Karpas-422 (cell line): ENCODE measurements at regions not wholly inside any gene's neighbourhood (a gene's known extent, or its start where the extent isn't known, plus 50 kb on each side); places are given as distances from the start of the nearest gene placed in this dataset.

Experiments
- DNase-seq: peaks from one replicate; pipeline ENCODE4 v3.0.0-alpha.2; 2015
- H2AFZ ChIP-seq: fragments of 200-600 bp; sonication (generic); 2 replicates; pipeline ENCODE4 v1.6.1; 2014; ENCODE audit warnings: antibody characterized with exemption, low read length, mixed read lengths
- H3K27ac ChIP-seq: fragments of 200-600 bp; sonication (generic); 2 replicates; pipeline ENCODE4 v1.5.1; 2014; ENCODE audit warnings: mild to moderate bottlenecking, low read length, moderate library complexity
- H3K27me3 ChIP-seq: fragments of 200-600 bp; sonication (generic); 2 replicates; pipeline ENCODE4 v1.6.1; 2014; ENCODE audit warnings: low read length, mixed read lengths
- H3K36me3 ChIP-seq: fragments of 200-600 bp; sonication (generic); 2 replicates; pipeline ENCODE4 v1.6.1; 2014; ENCODE audit warnings: low read length, mixed read lengths; ENCODE audit not compliant: insufficient read depth
- H3K4me1 ChIP-seq: fragments of 200-600 bp; sonication (generic); 2 replicates; pipeline ENCODE4 v1.6.1; 2014; ENCODE audit warnings: mild to moderate bottlenecking, low read length, mixed read lengths
- H3K4me2 ChIP-seq: fragments of 200-600 bp; sonication (generic); 2 replicates; pipeline ENCODE4 v1.6.1; 2014; ENCODE audit warnings: low read length, low read depth, mild to moderate bottlenecking; ENCODE audit not compliant: poor library complexity, severe bottlenecking
- H3K4me3 ChIP-seq: fragments of 200-600 bp; sonication (generic); 2 replicates; pipeline ENCODE4 v1.5.1; 2014; ENCODE audit warnings: mild to moderate bottlenecking, antibody characterized with exemption, low read length, mixed read lengths
- H3K79me2 ChIP-seq: fragments of 200-600 bp; sonication (generic); 2 replicates; pipeline ENCODE4 v1.6.1; 2014; ENCODE audit warnings: mild to moderate bottlenecking, low read length, mixed read lengths
- H3K9ac ChIP-seq: fragments of 200-600 bp; sonication (generic); 2 replicates; pipeline ENCODE4 v1.6.0; 2014; ENCODE audit warnings: low read length
- H3K9me2 ChIP-seq: fragments of 200-600 bp; sonication (generic), shearing (Covaris generic); replicated peaks from 2 replicates; pipeline ENCODE4 v1.6.0; 2014; ENCODE audit warnings: mild to moderate bottlenecking, low read length, moderate library complexity; ENCODE audit not compliant: insufficient read depth
- H3K9me3 ChIP-seq: fragments of 300-700, 200-600 bp; sonication (generic); 2 replicates; pipeline ENCODE4 v1.6.1; 2014; ENCODE audit warnings: low read length, mixed read lengths
- H4K20me1 ChIP-seq: fragments of 200-600 bp; sonication (generic); 2 replicates; pipeline ENCODE4 v1.6.1; 2014; ENCODE audit warnings: mild to moderate bottlenecking, antibody characterized with exemption, low read length, low read depth; ENCODE audit not compliant: insufficient read depth

GRCh38 chr5:57600321-57600720 lies 117.7 kb upstream of the ACTBL2 start:
- H3K4me2 ChIP-seq: no peak overlapping the region
- no peaks in the 10 kb centered on the region for H3K36me3 ChIP-seq
- H3K27me3 ChIP-seq: no peaks in the 10 kb centered on the region
- no peak overlapping the region for H3K9ac ChIP-seq
- H3K9me2 ChIP-seq: no peaks in the 10 kb centered on the region
- H3K79me2 ChIP-seq: no peaks in the 10 kb centered on the region
- no peak for DNase-seq
- H3K9me3 ChIP-seq: no peaks in the 10 kb centered on the region
- no peaks in the 10 kb centered on the region for H3K4me1 ChIP-seq
- no peak overlapping the region for H2AFZ ChIP-seq
- no peak overlapping the region for H3K4me3 ChIP-seq
- no peaks in the 10 kb centered on the region; the same call in 1 of the 2 replicates for H4K20me1 ChIP-seq
- H3K27ac ChIP-seq: no peak overlapping the region

DNA sequence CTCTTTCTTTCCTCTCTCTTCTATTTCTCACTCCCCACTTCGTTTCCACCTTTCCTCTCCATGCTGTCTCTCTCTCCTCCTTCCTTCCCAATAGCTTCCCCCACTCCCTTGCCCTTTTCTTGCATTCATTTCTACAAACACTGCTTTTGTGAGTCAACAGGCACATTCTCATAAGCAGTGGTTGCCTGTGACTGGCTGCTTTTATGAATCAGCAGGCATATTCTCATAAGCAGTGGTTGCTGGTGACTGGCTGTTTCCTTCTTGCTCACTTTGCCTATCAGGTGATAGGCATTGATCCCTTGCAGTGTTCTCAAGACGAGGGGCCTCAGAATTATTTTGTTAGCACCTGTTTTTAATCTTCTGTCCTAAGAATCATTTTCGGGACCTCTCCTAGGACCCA lies 116.1 kb upstream of the ACTBL2 start:
- no peaks in the 10 kb centered on the region for H3K9me3 ChIP-seq
- H3K9ac ChIP-seq: no peak overlapping the region
- no peak overlapping the region for H3K4me3 ChIP-seq

GRCh38 chr5:57598097-57598496 lies 115.5 kb upstream of the ACTBL2 start:
- H3K79me2 ChIP-seq: no peaks in the 10 kb centered on the region
- no peak overlapping the region for H3K9ac ChIP-seq
- H3K36me3 ChIP-seq: no peaks in the 10 kb centered on the region

More for the DNA sequence above, 116.1 kb upstream of the ACTBL2 start:
- no peak for DNase-seq
- Histone ChIP-seq H3K4me1 (no peaks in the 10 kb centered on the region), H3K36me3 (no peaks in the 10 kb centered on the region), H4K20me1 (no peaks in the 10 kb centered on the region; the same call in 1 of the 2 replicates), H3K27me3 (no peaks in the 10 kb centered on the region), H3K9me2 (no peaks in the 10 kb centered on the region), H3K27ac (no peak overlapping the region), H3K4me2 (no peak overlapping the region), H2AFZ (no peak overlapping the region), H3K79me2 (no peaks in the 10 kb centered on the region)

GRCh38 chr5:57595523-57595991 lies 112.9 kb upstream of the ACTBL2 start:
- Histone ChIP-seq H2AFZ (no peak overlapping the region), H3K4me3 (no peak overlapping the region), H4K20me1 (no peaks in the 10 kb centered on the region; the same call in 1 of the 2 replicates), H3K9ac (no peak overlapping the region), H3K9me2 (no peaks in the 10 kb centered on the region), H3K27me3 (no peaks in the 10 kb centered on the region), H3K79me2 (no peaks in the 10 kb centered on the region), H3K4me2 (no peak overlapping the region), H3K27ac (no peak overlapping the region), H3K36me3 (no peaks in the 10 kb centered on the region), H3K9me3 (no peaks in the 10 kb centered on the region), H3K4me1 (no peaks in the 10 kb centered on the region)
- DNase-seq: no peak

More at GRCh38 chr5:57598097-57598496, 115.5 kb upstream of the ACTBL2 start:
- Histone ChIP-seq H3K9me2 (no peaks in the 10 kb centered on the region), H3K9me3 (no peaks in the 10 kb centered on the region), H3K4me3 (no peak overlapping the region), H3K27ac (no peak overlapping the region), H3K27me3 (no peaks in the 10 kb centered on the region), H3K4me2 (no peak overlapping the region), H4K20me1 (no peaks in the 10 kb centered on the region; the same call in 1 of the 2 replicates), H3K4me1 (no peaks in the 10 kb centered on the region), H2AFZ (no peak overlapping the region)
- no peak for DNase-seq

GRCh38 chr5:57594436-57594835 lies 111.8 kb upstream of the ACTBL2 start:
- Histone ChIP-seq H3K4me2 (no peak overlapping the region), H3K4me1 (no peaks in the 10 kb centered on the region), H3K36me3 (no peaks in the 10 kb centered on the region), H3K4me3 (no peak overlapping the region), H3K79me2 (no peaks in the 10 kb centered on the region), H4K20me1 (no peaks in the 10 kb centered on the region; the same call in 1 of the 2 replicates), H3K27me3 (no peaks in the 10 kb centered on the region), H2AFZ (no peak overlapping the region), H3K9ac (no peak overlapping the region), H3K9me2 (no peaks in the 10 kb centered on the region), H3K9me3 (no peaks in the 10 kb centered on the region), H3K27ac (no peak overlapping the region)
- no peak for DNase-seq

DNA sequence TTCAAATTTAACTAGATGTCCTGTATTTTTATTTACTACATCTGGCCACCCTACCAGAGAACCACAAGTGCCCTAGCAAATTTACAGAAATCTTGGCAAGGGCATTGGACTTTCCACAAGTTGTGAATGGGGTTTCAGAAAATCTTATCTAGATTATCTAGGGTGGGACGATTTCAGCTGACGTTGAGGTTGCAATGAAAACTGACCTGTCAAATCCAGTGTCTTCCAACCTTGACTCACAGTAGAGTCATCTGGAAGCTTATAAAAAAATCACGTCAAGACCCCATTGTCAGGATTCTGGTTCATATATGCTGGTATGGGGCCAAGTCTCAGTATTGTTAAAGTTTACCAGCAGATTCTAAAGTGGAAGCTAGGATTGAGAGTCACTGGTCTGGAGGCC lies 109.6 kb upstream of the ACTBL2 start:
- Histone ChIP-seq H3K79me2 (no peaks in the 10 kb centered on the region), H3K27ac (no peak overlapping the region), H3K4me3 (no peak overlapping the region), H3K4me2 (no peak overlapping the region), H3K9ac (no peak overlapping the region), H3K9me2 (no peaks in the 10 kb centered on the region), H2AFZ (no peak overlapping the region), H3K36me3 (no peaks in the 10 kb centered on the region), H3K4me1 (no peaks in the 10 kb centered on the region), H4K20me1 (no peaks in the 10 kb centered on the region), H3K9me3 (no peaks in the 10 kb centered on the region), H3K27me3 (no peaks in the 10 kb centered on the region)
- DNase-seq: no peak

DNA sequence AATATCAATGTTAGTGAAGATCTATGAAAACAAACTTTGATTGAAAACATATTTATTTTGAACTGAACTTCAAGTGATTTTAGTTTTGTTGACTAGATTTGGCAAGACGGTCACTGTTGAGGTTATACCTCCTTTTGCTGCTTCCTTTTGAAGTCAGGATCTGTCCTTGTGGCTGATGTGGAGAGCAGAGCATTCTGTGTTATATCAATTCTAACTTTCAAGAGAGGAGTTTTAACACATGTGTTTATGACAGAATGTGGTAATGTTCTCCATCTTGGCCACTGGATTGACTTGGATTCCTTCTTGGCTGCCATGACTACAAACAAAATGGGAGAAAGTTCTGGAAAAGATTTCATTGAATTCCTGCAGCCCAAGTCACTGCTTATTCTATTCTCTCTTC lies 104.0 kb upstream of the ACTBL2 start:
- Histone ChIP-seq H2AFZ (no peak overlapping the region), H3K36me3 (no peaks in the 10 kb centered on the region), H3K4me3 (no peak overlapping the region), H4K20me1 (no peaks in the 10 kb centered on the region), H3K79me2 (no peaks in the 10 kb centered on the region), H3K4me1 (no peaks in the 10 kb centered on the region), H3K27me3 (no peaks in the 10 kb centered on the region), H3K9me2 (no peaks in the 10 kb centered on the region), H3K27ac (no peak overlapping the region), H3K9ac (no peak overlapping the region), H3K4me2 (no peak overlapping the region), H3K9me3 (no peaks in the 10 kb centered on the region)
- no peak for DNase-seq

DNA sequence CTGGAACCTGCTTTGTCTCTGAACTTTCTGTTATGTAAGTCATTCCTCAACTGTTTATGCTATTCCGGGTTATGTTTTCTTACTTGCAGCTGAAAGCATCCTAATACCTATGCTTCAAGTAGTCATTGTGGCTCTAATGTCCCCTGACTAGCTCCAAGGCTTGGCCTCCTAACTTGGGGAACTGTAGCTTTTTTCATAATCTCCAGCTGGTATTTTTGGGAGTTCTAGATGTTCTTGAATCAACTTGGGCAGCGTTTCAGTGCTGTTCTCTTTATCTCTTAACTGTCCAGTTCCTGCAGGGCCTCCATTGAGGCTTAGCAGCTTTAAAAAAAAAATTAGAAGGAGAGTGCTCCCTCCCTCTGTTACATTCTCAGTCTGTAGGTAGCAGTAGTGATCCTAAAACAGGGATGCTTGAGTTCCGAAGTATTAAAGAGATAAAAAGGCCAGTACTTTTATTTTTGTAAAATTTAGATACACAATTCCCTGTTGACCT lies 100.0 kb upstream of the ACTBL2 start:
- Histone ChIP-seq H3K9me2 (no peaks in the 10 kb centered on the region), H3K4me3 (no peak overlapping the region), H2AFZ (no peak overlapping the region), H4K20me1 (no peaks in the 10 kb centered on the region), H3K4me2 (no peak overlapping the region), H3K9ac (no peak overlapping the region), H3K27me3 (no peaks in the 10 kb centered on the region), H3K4me1 (no peaks in the 10 kb centered on the region), H3K9me3 (no peaks in the 10 kb centered on the region), H3K36me3 (no peaks in the 10 kb centered on the region), H3K27ac (no peak overlapping the region), H3K79me2 (no peaks in the 10 kb centered on the region)
- DNase-seq: no peak

DNA sequence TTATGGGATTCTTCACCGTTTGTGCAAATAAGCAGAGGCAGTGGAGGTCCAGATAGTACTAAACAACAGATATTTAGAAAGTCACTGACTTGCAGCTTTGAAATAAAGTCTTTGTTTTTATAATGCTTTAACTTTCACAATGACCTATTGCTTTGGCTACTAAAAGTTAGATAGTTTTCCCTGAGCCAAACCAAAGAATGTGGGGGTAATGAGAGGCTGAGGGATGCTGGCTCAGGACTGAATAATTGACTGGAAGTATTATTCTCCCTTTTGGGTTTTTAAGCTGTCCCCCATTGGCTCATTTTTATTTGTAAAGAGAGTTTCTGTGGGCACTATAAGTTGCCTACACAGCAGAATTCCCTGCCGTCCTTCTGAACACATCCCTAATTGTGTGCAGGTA lies 99.2 kb upstream of the ACTBL2 start:
- no peak overlapping the region for H3K9ac ChIP-seq
- no peaks in the 10 kb centered on the region for H3K36me3 ChIP-seq
- H3K9me2 ChIP-seq: no peaks in the 10 kb centered on the region
- no peak for DNase-seq
- H3K9me3 ChIP-seq: no peaks in the 10 kb centered on the region
- no peaks in the 10 kb centered on the region for H3K79me2 ChIP-seq
- no peak overlapping the region for H3K27ac ChIP-seq
- no peaks in the 10 kb centered on the region for H3K27me3 ChIP-seq
- no peak overlapping the region for H3K4me3 ChIP-seq
- no peak overlapping the region for H2AFZ ChIP-seq
- H3K4me1 ChIP-seq: no peaks in the 10 kb centered on the region
- H4K20me1 ChIP-seq: no peaks in the 10 kb centered on the region
- H3K4me2 ChIP-seq: no peak overlapping the region
